ENCODE measurements at regions not wholly inside any gene's neighbourhood (a gene's known extent, or its start where the extent isn't known, plus 50 kb on each side); places are given as distances from the start of the nearest gene placed in this dataset.

- DNase-seq = peak in 2 of 3 donors; percentile 44 to 53
- Histone ChIP-seq H3K4me1 (ENCODE audit: control extremely low read depth in 1 of 4, control insufficient read depth in 4 of 4, insufficient read depth in 4 of 4, low read length in 3 of 4) (no peaks in the 10 kb centered on the region), H3K9me3 (ENCODE audit: control extremely low read depth in 1 of 5, control insufficient read depth in 4 of 5, insufficient read depth in 2 of 5, low read depth in 1 of 5, low read length in 4 of 5) (no peaks in the 10 kb centered on the region), H3K4me3 (ENCODE audit: control insufficient read depth in 1 of 7, extremely low read depth in 1 of 7, insufficient read depth in 4 of 7, low read depth in 2 of 7, low read length in 6 of 7) (no peak overlapping the region), H3K27ac (ENCODE audit: insufficient read depth in 1 of 2, low read depth in 1 of 2, low read length in 2 of 2, poor library complexity in 1 of 2, severe bottlenecking in 2 of 2) (no peak overlapping the region), H3K27me3 (replicated peaks in 2 of 5; ENCODE audit: control insufficient read depth in 4 of 5, insufficient read depth in 5 of 5, low read length in 4 of 5) (no peaks in the 10 kb centered on the region), H3K36me3 (ENCODE audit: control insufficient read depth in 4 of 4, insufficient read depth in 4 of 4, low read length in 3 of 4) (no peaks in the 10 kb centered on the region)
- CTCF ChIA-PET = interaction anchor here (1.0 kb wide), 1 partner anchor 15 kb away, joined by 3 read pairs; no protein-coding TSS in a partner anchor
- POLR2A ChIA-PET = no interaction called here
Measured at GRCh38 chr2:176967911-176968450, 244.6 kb upstream of the HNRNPA3 start.

- no peaks in the 10 kb centered on the region for H3K4me1 ChIP-seq (ENCODE audit: control extremely low read depth in 1 of 4, control insufficient read depth in 4 of 4, insufficient read depth in 4 of 4, low read length in 3 of 4)
- ChIA-PET CTCF (no interaction called here), POLR2A (no interaction called here)
- no peaks in the 10 kb centered on the region for H3K9me3 ChIP-seq (ENCODE audit: control extremely low read depth in 1 of 5, control insufficient read depth in 4 of 5, insufficient read depth in 2 of 5, low read depth in 1 of 5, low read length in 4 of 5)
- H3K27ac ChIP-seq (ENCODE audit: insufficient read depth in 1 of 2, low read depth in 1 of 2, low read length in 2 of 2, poor library complexity in 1 of 2, severe bottlenecking in 2 of 2) = no peak overlapping the region
- H3K27me3 ChIP-seq (replicated peaks in 2 of 5; ENCODE audit: control insufficient read depth in 4 of 5, insufficient read depth in 5 of 5, low read length in 4 of 5) = no peaks in the 10 kb centered on the region
- no peak for DNase-seq
- no peak overlapping the region for H3K4me3 ChIP-seq (ENCODE audit: control insufficient read depth in 1 of 7, extremely low read depth in 1 of 7, insufficient read depth in 4 of 7, low read depth in 2 of 7, low read length in 6 of 7)
- no peaks in the 10 kb centered on the region for H3K36me3 ChIP-seq (ENCODE audit: control insufficient read depth in 4 of 4, insufficient read depth in 4 of 4, low read length in 3 of 4)
- 96% methylated on average over 2 of the region's 2 CpGs for WGBS (ENCODE audit: insufficient coverage)
Measured at GRCh38 chr2:176969642-176970359, 242.8 kb upstream of the HNRNPA3 start.

- Histone ChIP-seq H3K4me3 (ENCODE audit: control insufficient read depth in 1 of 7, extremely low read depth in 1 of 7, insufficient read depth in 4 of 7, low read depth in 2 of 7, low read length in 6 of 7) (no peak overlapping the region), H3K27me3 (replicated peaks in 2 of 5; ENCODE audit: control insufficient read depth in 4 of 5, insufficient read depth in 5 of 5, low read length in 4 of 5) (no peaks in the 10 kb centered on the region), H3K4me1 (ENCODE audit: control extremely low read depth in 1 of 4, control insufficient read depth in 4 of 4, insufficient read depth in 4 of 4, low read length in 3 of 4) (peaks cover 0 to 12% (median 7%) of the 10 kb centered on the region in 4 experiments), H3K9me3 (ENCODE audit: control extremely low read depth in 1 of 5, control insufficient read depth in 4 of 5, insufficient read depth in 2 of 5, low read depth in 1 of 5, low read length in 4 of 5) (no peaks in the 10 kb centered on the region), H3K36me3 (ENCODE audit: control insufficient read depth in 4 of 4, insufficient read depth in 4 of 4, low read length in 3 of 4) (no peaks in the 10 kb centered on the region), H3K27ac (ENCODE audit: insufficient read depth in 1 of 2, low read depth in 1 of 2, low read length in 2 of 2, poor library complexity in 1 of 2, severe bottlenecking in 2 of 2) (no peak overlapping the region)
- 74% methylated on average over 7 of the region's 9 CpGs for WGBS (ENCODE audit: insufficient coverage)
- ChIA-PET CTCF (interaction anchor here (1.6 kb wide), 1 partner anchor 32 kb away, joined by 6 read pairs; no protein-coding TSS in a partner anchor), POLR2A (no interaction called here)
- DNase-seq = no peak
Measured at GRCh38 chr2:176976736-176977685, 235.6 kb upstream of the HNRNPA3 start.

- Histone ChIP-seq H3K27ac (ENCODE audit: insufficient read depth in 1 of 2, low read depth in 1 of 2, low read length in 2 of 2, poor library complexity in 1 of 2, severe bottlenecking in 2 of 2) (no peak overlapping the region), H3K36me3 (ENCODE audit: control insufficient read depth in 4 of 4, insufficient read depth in 4 of 4, low read length in 3 of 4) (no peaks in the 10 kb centered on the region), H3K27me3 (replicated peaks in 2 of 5; ENCODE audit: control insufficient read depth in 4 of 5, insufficient read depth in 5 of 5, low read length in 4 of 5) (no peaks in the 10 kb centered on the region), H3K4me3 (ENCODE audit: control insufficient read depth in 1 of 7, extremely low read depth in 1 of 7, insufficient read depth in 4 of 7, low read depth in 2 of 7, low read length in 6 of 7) (no peak overlapping the region), H3K4me1 (ENCODE audit: control extremely low read depth in 1 of 4, control insufficient read depth in 4 of 4, insufficient read depth in 4 of 4, low read length in 3 of 4) (peaks cover 0 to 12% (median 7%) of the 10 kb centered on the region in 4 experiments), H3K9me3 (ENCODE audit: control extremely low read depth in 1 of 5, control insufficient read depth in 4 of 5, insufficient read depth in 2 of 5, low read depth in 1 of 5, low read length in 4 of 5) (no peaks in the 10 kb centered on the region)
- WGBS (ENCODE audit: insufficient coverage) = 100% methylated on average over 2 of the region's 2 CpGs
- POLR2A ChIA-PET = no interaction called here
- DNase-seq = no peak
- CTCF ChIA-PET = interaction anchor here (0.9 to 1.7 kb wide), 3 partner anchors 11 to 169 kb away, joined by 3 to 4 read pairs (median 4); no protein-coding TSS in a partner anchor
Measured at GRCh38 chr2:176978921-176979320, 233.7 kb upstream of the HNRNPA3 start.

GRCh38 chr2:176979981-176980710, 232.4 kb upstream of the HNRNPA3 start:
- Histone ChIP-seq H3K27me3 (replicated peaks in 2 of 5; ENCODE audit: control insufficient read depth in 4 of 5, insufficient read depth in 5 of 5, low read length in 4 of 5) (no peaks in the 10 kb centered on the region), H3K4me1 (ENCODE audit: control extremely low read depth in 1 of 4, control insufficient read depth in 4 of 4, insufficient read depth in 4 of 4, low read length in 3 of 4) (peaks cover 0 to 16% (median 7%) of the 10 kb centered on the region in 4 experiments), H3K9me3 (ENCODE audit: control extremely low read depth in 1 of 5, control insufficient read depth in 4 of 5, insufficient read depth in 2 of 5, low read depth in 1 of 5, low read length in 4 of 5) (no peaks in the 10 kb centered on the region), H3K4me3 (ENCODE audit: control insufficient read depth in 1 of 7, extremely low read depth in 1 of 7, insufficient read depth in 4 of 7, low read depth in 2 of 7, low read length in 6 of 7) (no peak overlapping the region), H3K27ac (ENCODE audit: insufficient read depth in 1 of 2, low read depth in 1 of 2, low read length in 2 of 2, poor library complexity in 1 of 2, severe bottlenecking in 2 of 2) (no peak overlapping the region), H3K36me3 (ENCODE audit: control insufficient read depth in 4 of 4, insufficient read depth in 4 of 4, low read length in 3 of 4) (no peaks in the 10 kb centered on the region)
- DNase-seq = peak in 2 of 3 donors; percentile 18 to 45
- CTCF ChIA-PET = interaction anchor here (0.7 to 1.7 kb wide), 2 partner anchors 9 to 79 kb away, joined by 3 to 4 read pairs; no protein-coding TSS in a partner anchor
- whole genome bisulfite sequencing (ENCODE audit: insufficient coverage) = no CpG with 5 or more reads among the region's 2 CpGs
- POLR2A ChIA-PET = interaction anchor here (0.6 kb wide), 1 partner anchor 264 kb away, joined by 3 read pairs; no protein-coding TSS in a partner anchor

- no peak for DNase-seq
- WGBS (ENCODE audit: insufficient coverage) = 100% methylated on average over 2 of the region's 4 CpGs
- ChIA-PET POLR2A (no interaction called here), CTCF (no interaction called here)
- Histone ChIP-seq H3K27ac (ENCODE audit: insufficient read depth in 1 of 2, low read depth in 1 of 2, low read length in 2 of 2, poor library complexity in 1 of 2, severe bottlenecking in 2 of 2) (no peak overlapping the region), H3K27me3 (replicated peaks in 2 of 5; ENCODE audit: control insufficient read depth in 4 of 5, insufficient read depth in 5 of 5, low read length in 4 of 5) (no peaks in the 10 kb centered on the region), H3K36me3 (ENCODE audit: control insufficient read depth in 4 of 4, insufficient read depth in 4 of 4, low read length in 3 of 4) (no peaks in the 10 kb centered on the region), H3K4me1 (ENCODE audit: control extremely low read depth in 1 of 4, control insufficient read depth in 4 of 4, insufficient read depth in 4 of 4, low read length in 3 of 4) (peaks cover 0 to 12% (median 7%) of the 10 kb centered on the region in 4 experiments), H3K4me3 (ENCODE audit: control insufficient read depth in 1 of 7, extremely low read depth in 1 of 7, insufficient read depth in 4 of 7, low read depth in 2 of 7, low read length in 6 of 7) (no peak overlapping the region), H3K9me3 (ENCODE audit: control extremely low read depth in 1 of 5, control insufficient read depth in 4 of 5, insufficient read depth in 2 of 5, low read depth in 1 of 5, low read length in 4 of 5) (no peaks in the 10 kb centered on the region)
Measured at GRCh38 chr2:176984987-176985386, 227.6 kb upstream of the HNRNPA3 start.
